D721Med (cell line): ENCODE measurements at regions not wholly inside any gene's neighbourhood (a gene's known extent, or its start where the extent isn't known, plus 50 kb on each side); places are given as distances from the start of the nearest gene placed in this dataset.

ENCODE experiments used
- DNase-seq: peaks from one replicate; pipeline ENCODE4 v3.0.0; 2011; ENCODE audit warnings: low spot score; ENCODE audit not compliant: insufficient read length
- FAIRE-seq: peaks from 2 replicates; lab custom pipeline; 2011; peaks lifted over from hg19 to GRCh38; lab: Jason Lieb, UNC
- CTCF ChIP-seq: IDR thresholded peaks from 2 replicates; pipeline ENCODE4 v1.5.1; 2012; ENCODE audit warnings: mild to moderate bottlenecking, control low read depth; ENCODE audit not compliant: insufficient read depth; ENCODE audit errors: missing control alignments

- TF ChIP-seq CTCF: no peak
- DNase-seq (no peak), FAIRE-seq (no peak)
Observed at GRCh38 chr2:66346231-66346664, 88.7 kb upstream of the MEIS1 start.

GRCh38 chr2:66344087-66344663 is 90.8 kb upstream of the MEIS1 start:
- TF ChIP-seq CTCF: no peak
- FAIRE-seq: no peak
- no peak for DNase-seq

GRCh38 chr2:66343259-66343658 is 91.7 kb upstream of the MEIS1 start:
- TF ChIP-seq CTCF: no peak
- DNase-seq: no peak

GRCh38 chr2:66340521-66340920 is 94.4 kb upstream of the MEIS1 start:
- no peak for TF ChIP-seq CTCF
- DNase-seq: no peak
- no peak for FAIRE-seq

More at GRCh38 chr2:66343259-66343658, 91.7 kb upstream of the MEIS1 start:
- no peak for FAIRE-seq

GRCh38 chr2:66334237-66335029 is 100.5 kb upstream of the MEIS1 start:
- FAIRE-seq (no peak), DNase-seq (no peak)
- TF ChIP-seq CTCF: no peak

GRCh38 chr2:66331176-66331575 is 103.7 kb upstream of the MEIS1 start:
- no peak for TF ChIP-seq CTCF
- DNase-seq: no peak
- no peak for FAIRE-seq

- DNase-seq (no peak), FAIRE-seq (no peak)
- no peak for TF ChIP-seq CTCF
Observed at GRCh38 chr2:66329081-66329605, 105.8 kb upstream of the MEIS1 start.
